ENCODE measurements at regions not wholly inside any gene's neighbourhood (a gene's known extent, or its start where the extent isn't known, plus 50 kb on each side); places are given as distances from the start of the nearest gene placed in this dataset.

DNA sequence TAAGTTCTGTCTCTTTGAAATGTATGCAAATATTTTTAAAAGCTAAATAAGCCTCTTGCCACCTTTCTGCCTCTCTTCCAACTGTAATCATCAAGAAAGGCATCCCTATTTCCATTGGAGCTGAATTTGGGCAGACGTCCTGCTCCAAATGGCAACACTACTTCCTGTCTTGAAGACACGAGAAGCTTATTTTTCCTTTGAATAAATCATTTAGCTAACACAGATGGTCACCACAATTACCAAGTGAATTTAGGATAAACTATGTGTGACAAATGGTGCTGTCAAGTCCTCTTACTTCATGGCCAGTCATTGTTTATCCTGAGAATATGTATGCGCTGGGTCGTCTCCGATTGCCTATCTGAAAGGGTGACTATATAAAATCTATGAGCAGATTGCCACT, 268.0 kb downstream of the ANKRD7 start:
- TF ChIP-seq, protein P1, sequence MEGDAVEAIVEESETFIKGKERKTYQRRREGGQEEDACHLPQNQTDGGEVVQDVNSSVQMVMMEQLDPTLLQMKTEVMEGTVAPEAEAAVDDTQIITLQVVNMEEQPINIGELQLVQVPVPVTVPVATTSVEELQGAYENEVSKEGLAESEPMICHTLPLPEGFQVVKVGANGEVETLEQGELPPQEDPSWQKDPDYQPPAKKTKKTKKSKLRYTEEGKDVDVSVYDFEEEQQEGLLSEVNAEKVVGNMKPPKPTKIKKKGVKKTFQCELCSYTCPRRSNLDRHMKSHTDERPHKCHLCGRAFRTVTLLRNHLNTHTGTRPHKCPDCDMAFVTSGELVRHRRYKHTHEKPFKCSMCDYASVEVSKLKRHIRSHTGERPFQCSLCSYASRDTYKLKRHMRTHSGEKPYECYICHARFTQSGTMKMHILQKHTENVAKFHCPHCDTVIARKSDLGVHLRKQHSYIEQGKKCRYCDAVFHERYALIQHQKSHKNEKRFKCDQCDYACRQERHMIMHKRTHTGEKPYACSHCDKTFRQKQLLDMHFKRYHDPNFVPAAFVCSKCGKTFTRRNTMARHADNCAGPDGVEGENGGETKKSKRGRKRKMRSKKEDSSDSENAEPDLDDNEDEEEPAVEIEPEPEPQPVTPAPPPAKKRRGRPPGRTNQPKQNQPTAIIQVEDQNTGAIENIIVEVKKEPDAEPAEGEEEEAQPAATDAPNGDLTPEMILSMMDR (IDR thresholded peaks at IDR 0.05; ENCODE audit: insufficient read depth, low read length, poor library complexity, severe bottlenecking) = no peak
- no peak for TF ChIP-seq EZH2phosphoT487 (conservative IDR thresholded peaks at IDR 0.05; ENCODE audit: low read length)
